GM23338 (cell line): ENCODE measurements at regions not wholly inside any gene's neighbourhood (a gene's known extent, or its start where the extent isn't known, plus 50 kb on each side); places are given as distances from the start of the nearest gene placed in this dataset.

Source experiments
- ATAC-seq: fragments of 200-7000 bp; cut with Tn5 transposase; 3 replicates; pipeline ENCODE4 v1.9.1; 2020
- DNase-seq: peaks from one replicate; pipeline ENCODE4 v3.0.0-alpha.2; 2015; ENCODE audit warnings: low spot score
- H2AFZ ChIP-seq: fragments of 200-600 bp; sonication (generic); 2 replicates; pipeline ENCODE4 v1.8.0; 2016; ENCODE audit warnings: antibody characterized with exemption, mild to moderate bottlenecking, moderate library complexity
- H3F3A ChIP-seq: fragments of 200-600 bp; sonication (generic); replicated peaks from 2 replicates; pipeline ENCODE4 v1.8.0; 2017; ENCODE audit warnings: antibody characterized with exemption, mixed run types, low read depth
- H3K27ac ChIP-seq: fragments of 200-600 bp; sonication (generic); 2 replicates; pipeline ENCODE4 v1.6.1; 2016; ENCODE audit warnings: low read depth
- H3K27me3 ChIP-seq: fragments of 200-600 bp; sonication (generic); 2 replicates; pipeline ENCODE4 v1.8.0; 2016; ENCODE audit warnings: mild to moderate bottlenecking, mixed run types, moderate library complexity; ENCODE audit not compliant: insufficient read depth
- H3K36me3 ChIP-seq: fragments of 200-600 bp; sonication (generic); 2 replicates; pipeline ENCODE4 v1.8.0; 2016; ENCODE audit warnings: mild to moderate bottlenecking; ENCODE audit not compliant: insufficient read depth
- H3K4me1 ChIP-seq: fragments of 200-600 bp; sonication (generic); 2 replicates; pipeline ENCODE4 v1.8.0; 2016; ENCODE audit warnings: mild to moderate bottlenecking, moderate library complexity; ENCODE audit not compliant: insufficient read depth
- H3K4me2 ChIP-seq: fragments of 200-600 bp; sonication (generic); 2 replicates; pipeline ENCODE4 v1.7.1; 2017; ENCODE audit warnings: mixed run types
- H3K4me3 ChIP-seq: fragments of 200-600 bp; sonication (generic); 2 replicates; pipeline ENCODE4 v1.6.1; 2016; ENCODE audit warnings: mixed run types
- H3K79me2 ChIP-seq: fragments of 200-600 bp; sonication (generic); replicated peaks from 2 replicates; pipeline ENCODE4 v1.8.0; 2017; ENCODE audit warnings: mild to moderate bottlenecking; ENCODE audit not compliant: insufficient read depth
- H3K9me2 ChIP-seq: fragments of 200-600 bp; sonication (generic); 2 replicates; pipeline ENCODE4 v1.8.0; 2017; ENCODE audit not compliant: insufficient read depth
- H4K20me1 ChIP-seq: fragments of 200-600 bp; sonication (generic); replicated peaks from 2 replicates; pipeline ENCODE4 v1.8.0; 2017; ENCODE audit warnings: mild to moderate bottlenecking; ENCODE audit not compliant: insufficient read depth
- H3K27ac Mint-ChIP-seq: 2 replicates; pipeline ENCODE4 v1.8.0; 2020; ENCODE audit warnings: inconsistent platforms, mild to moderate bottlenecking, moderate library complexity, mixed read lengths
- H3K27me3 Mint-ChIP-seq: 3 replicates; pipeline ENCODE4 v1.8.0; 2022; ENCODE audit warnings: low read depth, mild to moderate bottlenecking, moderate library complexity, mixed read lengths, inconsistent platforms; ENCODE audit not compliant: insufficient read depth, poor library complexity
- H3K36me3 Mint-ChIP-seq: 3 replicates; pipeline ENCODE4 v1.8.0; 2021; ENCODE audit warnings: low read depth, mild to moderate bottlenecking, inconsistent platforms, moderate library complexity, mixed read lengths
- H3K4me1 Mint-ChIP-seq: 3 replicates; pipeline ENCODE4 v1.8.0; 2020; ENCODE audit warnings: mild to moderate bottlenecking, inconsistent platforms, mixed read lengths
- H3K4me3 Mint-ChIP-seq: 3 replicates; pipeline ENCODE4 v1.8.0; 2021; ENCODE audit warnings: moderate library complexity, mild to moderate bottlenecking, inconsistent platforms, mixed read lengths
- H3K9me3 Mint-ChIP-seq: 3 replicates; pipeline ENCODE4 v1.8.0; 2020; ENCODE audit warnings: moderate library complexity, mild to moderate bottlenecking, inconsistent platforms, mixed read lengths
- EZH2 ChIP-seq: fragments of 200-600 bp; sonication (generic); IDR thresholded peaks from one replicate; pipeline ENCODE4 v1.8.0; 2017; ENCODE audit warnings: antibody characterized with exemption, mild to moderate bottlenecking, low read depth; ENCODE audit not compliant: unreplicated experiment
- JUNB ChIP-seq: IDR thresholded peaks from one replicate; pipeline ENCODE4 v1.6.1; 2016; ENCODE audit warnings: antibody characterized with exemption; ENCODE audit not compliant: unreplicated experiment
- POLR2AphosphoS5 ChIP-seq: IDR thresholded peaks from 2 replicates; pipeline ENCODE4 v1.6.1; 2016; ENCODE audit warnings: antibody characterized with exemption, low read depth
- STAT1 ChIP-seq: IDR thresholded peaks from one replicate; pipeline ENCODE4 v1.6.1; 2016; ENCODE audit warnings: antibody characterized with exemption; ENCODE audit not compliant: unreplicated experiment
- ZNF114 ChIP-seq: fragments of 250-450 bp; sonication (Bioruptor Pico); IDR thresholded peaks from 2 replicates; pipeline ENCODE4 v1.5.0; 2020; ENCODE audit warnings: mild to moderate bottlenecking, moderate library complexity
- ZNF331 ChIP-seq: fragments of 250-450 bp; sonication (Bioruptor Pico); IDR thresholded peaks from 2 replicates; pipeline ENCODE4 v1.5.0; 2020; ENCODE audit warnings: low read depth, mild to moderate bottlenecking, moderate library complexity
- TF ChIP-seq, protein P1 (sequence below): IDR thresholded peaks from one replicate; pipeline ENCODE4 v1.6.1; 2018; ENCODE audit warnings: antibody characterized with exemption; ENCODE audit not compliant: unreplicated experiment
- TF ChIP-seq, protein P2 (sequence below), 2 experiments: fragments of 200-600 bp in 1 of 2; sonication (generic) in 1 of 2; conservative IDR thresholded peaks; 2 replicates each; pipeline versions ENCODE4 v1.5.1 to v1.6.1; 2016 to 2017; ENCODE audit warnings: antibody characterized with exemption in 2 of 2, low read depth in 2 of 2, mild to moderate bottlenecking in 2 of 2, moderate library complexity in 1 of 2

DNA sequence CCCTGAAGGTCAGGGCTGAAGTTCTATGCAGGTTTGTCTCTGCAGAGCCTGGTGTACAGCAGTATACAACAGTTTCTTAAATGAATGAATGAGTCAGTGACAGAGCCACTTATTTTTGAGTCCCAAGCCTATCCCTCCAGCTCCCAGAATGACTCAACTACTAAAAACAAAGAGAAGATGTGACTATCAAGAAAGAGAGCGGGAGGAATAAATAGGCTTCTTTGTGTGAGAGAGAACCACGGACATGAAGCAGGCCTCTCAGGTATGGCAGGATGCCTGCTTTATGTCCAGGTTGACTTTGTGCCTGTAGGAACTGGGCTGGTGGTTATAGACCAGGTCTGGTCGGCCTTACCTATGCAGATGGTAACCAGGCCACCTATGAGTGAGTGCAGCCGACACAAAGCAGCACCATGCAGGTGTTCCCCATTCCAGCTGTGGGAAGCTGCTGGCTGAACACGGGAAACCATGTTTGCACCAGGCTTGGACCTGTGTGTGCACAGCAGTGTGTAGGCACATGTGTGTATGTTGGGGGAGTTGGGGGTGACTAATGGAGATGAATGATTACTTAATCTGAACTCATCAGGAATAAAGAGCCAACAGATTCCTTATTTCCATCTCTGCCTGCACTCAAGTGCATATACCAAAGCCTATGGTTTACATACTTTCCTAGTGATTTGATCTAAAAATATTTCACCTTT is 171.0 kb downstream of the OSR1 start (continued):
- TF ChIP-seq, protein P1, sequence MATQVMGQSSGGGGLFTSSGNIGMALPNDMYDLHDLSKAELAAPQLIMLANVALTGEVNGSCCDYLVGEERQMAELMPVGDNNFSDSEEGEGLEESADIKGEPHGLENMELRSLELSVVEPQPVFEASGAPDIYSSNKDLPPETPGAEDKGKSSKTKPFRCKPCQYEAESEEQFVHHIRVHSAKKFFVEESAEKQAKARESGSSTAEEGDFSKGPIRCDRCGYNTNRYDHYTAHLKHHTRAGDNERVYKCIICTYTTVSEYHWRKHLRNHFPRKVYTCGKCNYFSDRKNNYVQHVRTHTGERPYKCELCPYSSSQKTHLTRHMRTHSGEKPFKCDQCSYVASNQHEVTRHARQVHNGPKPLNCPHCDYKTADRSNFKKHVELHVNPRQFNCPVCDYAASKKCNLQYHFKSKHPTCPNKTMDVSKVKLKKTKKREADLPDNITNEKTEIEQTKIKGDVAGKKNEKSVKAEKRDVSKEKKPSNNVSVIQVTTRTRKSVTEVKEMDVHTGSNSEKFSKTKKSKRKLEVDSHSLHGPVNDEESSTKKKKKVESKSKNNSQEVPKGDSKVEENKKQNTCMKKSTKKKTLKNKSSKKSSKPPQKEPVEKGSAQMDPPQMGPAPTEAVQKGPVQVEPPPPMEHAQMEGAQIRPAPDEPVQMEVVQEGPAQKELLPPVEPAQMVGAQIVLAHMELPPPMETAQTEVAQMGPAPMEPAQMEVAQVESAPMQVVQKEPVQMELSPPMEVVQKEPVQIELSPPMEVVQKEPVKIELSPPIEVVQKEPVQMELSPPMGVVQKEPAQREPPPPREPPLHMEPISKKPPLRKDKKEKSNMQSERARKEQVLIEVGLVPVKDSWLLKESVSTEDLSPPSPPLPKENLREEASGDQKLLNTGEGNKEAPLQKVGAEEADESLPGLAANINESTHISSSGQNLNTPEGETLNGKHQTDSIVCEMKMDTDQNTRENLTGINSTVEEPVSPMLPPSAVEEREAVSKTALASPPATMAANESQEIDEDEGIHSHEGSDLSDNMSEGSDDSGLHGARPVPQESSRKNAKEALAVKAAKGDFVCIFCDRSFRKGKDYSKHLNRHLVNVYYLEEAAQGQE: no peak
- no peak for TF ChIP-seq POLR2AphosphoS5
- TF ChIP-seq ZNF331 (CRISPR knock-in tag): no peak
- TF ChIP-seq, protein P2, sequence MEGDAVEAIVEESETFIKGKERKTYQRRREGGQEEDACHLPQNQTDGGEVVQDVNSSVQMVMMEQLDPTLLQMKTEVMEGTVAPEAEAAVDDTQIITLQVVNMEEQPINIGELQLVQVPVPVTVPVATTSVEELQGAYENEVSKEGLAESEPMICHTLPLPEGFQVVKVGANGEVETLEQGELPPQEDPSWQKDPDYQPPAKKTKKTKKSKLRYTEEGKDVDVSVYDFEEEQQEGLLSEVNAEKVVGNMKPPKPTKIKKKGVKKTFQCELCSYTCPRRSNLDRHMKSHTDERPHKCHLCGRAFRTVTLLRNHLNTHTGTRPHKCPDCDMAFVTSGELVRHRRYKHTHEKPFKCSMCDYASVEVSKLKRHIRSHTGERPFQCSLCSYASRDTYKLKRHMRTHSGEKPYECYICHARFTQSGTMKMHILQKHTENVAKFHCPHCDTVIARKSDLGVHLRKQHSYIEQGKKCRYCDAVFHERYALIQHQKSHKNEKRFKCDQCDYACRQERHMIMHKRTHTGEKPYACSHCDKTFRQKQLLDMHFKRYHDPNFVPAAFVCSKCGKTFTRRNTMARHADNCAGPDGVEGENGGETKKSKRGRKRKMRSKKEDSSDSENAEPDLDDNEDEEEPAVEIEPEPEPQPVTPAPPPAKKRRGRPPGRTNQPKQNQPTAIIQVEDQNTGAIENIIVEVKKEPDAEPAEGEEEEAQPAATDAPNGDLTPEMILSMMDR (conservative IDR thresholded peaks at IDR 0.05; ENCODE audit: low read depth in 2 of 2): no peak
- TF ChIP-seq ZNF114: no peak
- no peak for TF ChIP-seq EZH2
- no peak for TF ChIP-seq JUNB
- TF ChIP-seq STAT1: no peak

DNA sequence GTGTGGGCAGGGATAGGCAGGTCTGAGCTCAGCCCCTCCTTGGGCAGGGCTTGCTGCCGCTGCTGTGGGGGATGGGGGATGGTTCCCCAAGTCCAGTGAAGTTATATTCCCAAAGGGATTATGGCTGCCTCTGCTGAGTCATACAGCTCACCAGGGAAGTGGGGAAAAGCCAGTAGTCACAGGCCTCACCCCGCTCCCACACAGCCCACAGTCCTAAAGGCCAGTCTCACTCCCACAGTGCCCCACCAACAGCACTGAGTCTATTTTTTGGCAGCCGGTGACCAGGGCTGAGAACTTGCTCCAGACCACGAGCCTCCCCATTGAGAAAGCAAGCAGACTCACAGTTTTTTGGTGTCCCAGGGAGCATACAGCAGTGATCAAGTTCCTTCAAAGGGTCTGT is 173.3 kb downstream of the OSR1 start:
- no peak overlapping the region for H3K4me3 ChIP-seq
- no peaks in the 10 kb centered on the region for H3K27me3 ChIP-seq
- H4K20me1 ChIP-seq: no peaks in the 10 kb centered on the region
- no peak for TF ChIP-seq STAT1
- Mint-ChIP-seq H3K27me3 (peaks cover 2% of the 10 kb centered on the region), H3K4me1 (no peaks in the 10 kb centered on the region), H3K4me3 (no peak overlapping the region), H3K27ac (no peak overlapping the region), H3K36me3 (no peaks in the 10 kb centered on the region), H3K9me3 (peaks cover 7% of the 10 kb centered on the region; the same call in 2 of the 3 replicates)
- no peak overlapping the region for H3K4me2 ChIP-seq
- no peaks in the 10 kb centered on the region for H3K4me1 ChIP-seq
- ATAC-seq (no peak), DNase-seq (no peak)
- peaks cover 4% of the 10 kb centered on the region; the same call in 1 of the 2 replicates for H3K9me2 ChIP-seq
- no peak overlapping the region for H2AFZ ChIP-seq
- H3K79me2 ChIP-seq: no peaks in the 10 kb centered on the region
- H3F3A ChIP-seq: no peaks in the 10 kb centered on the region
- H3K36me3 ChIP-seq: no peaks in the 10 kb centered on the region
- H3K27ac ChIP-seq: no peak overlapping the region

DNA sequence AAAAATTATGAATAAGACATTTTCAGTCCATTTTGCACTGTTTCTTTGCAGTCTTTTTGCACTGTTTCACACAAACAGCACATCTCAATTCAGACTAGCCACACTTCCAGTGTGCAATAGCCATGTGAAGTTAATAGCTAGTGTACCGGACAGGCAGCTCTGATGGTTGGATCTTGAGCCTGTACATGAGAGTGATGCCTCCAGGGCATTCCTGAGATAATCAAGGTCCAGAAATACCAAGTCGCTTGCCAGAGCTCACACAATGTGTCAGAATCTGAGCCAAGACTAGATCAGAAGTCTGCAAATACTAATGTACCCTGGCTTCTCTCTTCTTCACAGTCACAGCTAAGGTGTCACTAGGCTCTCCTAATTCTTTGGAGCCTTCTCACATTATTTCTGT is 180.2 kb downstream of the OSR1 start:
- no peaks in the 10 kb centered on the region for H3K4me1 ChIP-seq
- no peaks in the 10 kb centered on the region for H3F3A ChIP-seq
- H3K27ac ChIP-seq: no peak overlapping the region
- no peak overlapping the region for H3K4me3 ChIP-seq
- no peaks in the 10 kb centered on the region for H3K27me3 Mint-ChIP-seq
- no peak for TF ChIP-seq POLR2AphosphoS5
- no peak for TF ChIP-seq ZNF331 (CRISPR knock-in tag)
- TF ChIP-seq ZNF114: no peak
- no peaks in the 10 kb centered on the region; the same call in 1 of the 2 replicates for H3K9me2 ChIP-seq
- no peak overlapping the region for H3K27ac Mint-ChIP-seq
- no peaks in the 10 kb centered on the region for H3K36me3 ChIP-seq
- peaks cover 10% of the 10 kb centered on the region; the same call in 2 of the 3 replicates for H3K9me3 Mint-ChIP-seq
- H3K4me3 Mint-ChIP-seq: no peak overlapping the region
- H3K4me1 Mint-ChIP-seq: peaks cover 11% of the 10 kb centered on the region
- no peaks in the 10 kb centered on the region for H3K79me2 ChIP-seq
- H3K4me2 ChIP-seq: no peak overlapping the region
- H4K20me1 ChIP-seq: no peaks in the 10 kb centered on the region
- H3K36me3 Mint-ChIP-seq: no peaks in the 10 kb centered on the region
- DNase-seq: no peak
- H3K27me3 ChIP-seq: no peaks in the 10 kb centered on the region
- H2AFZ ChIP-seq: no peak overlapping the region
- ATAC-seq: no peak
